SK-N-SH (cell line): ENCODE measurements at regions not wholly inside any gene's neighbourhood (a gene's known extent, or its start where the extent isn't known, plus 50 kb on each side); places are given as distances from the start of the nearest gene placed in this dataset.

Experiments
- CTCF ChIA-PET: fragments of 300-600, 350-600 bp; formaldehyde crosslinking; extraction: SDS; loops from one replicate; lab custom pipeline; 2021; lab: Yijun Ruan, JAX
- POLR2A ChIA-PET: fragments of 350-600 bp; sonication (Branson Sonifier 250); formaldehyde crosslinking; extraction: SDS; loops from one replicate; lab custom pipeline; 2020; ENCODE audit warnings: antibody characterized with exemption, inconsistent platforms; lab: Yijun Ruan, JAX
- DNase-seq: peaks from one replicate; pipeline ENCODE4 v3.0.0; 2012
- H2AFZ ChIP-seq: fragments of 200-600 bp; sonication (generic); 2 replicates; pipeline ENCODE4 v1.8.1; 2016; ENCODE audit warnings: antibody characterized with exemption, mild to moderate bottlenecking, low read depth
- H3F3A ChIP-seq: fragments of 200-600 bp; sonication (generic); replicated peaks from 2 replicates; pipeline ENCODE3; 2016; ENCODE audit warnings: antibody characterized with exemption, mild to moderate bottlenecking; ENCODE audit not compliant: insufficient read depth
- H3K27ac ChIP-seq, 2 experiments: fragments of 200-500 bp in 1 of 2; fragments of 200-600 bp in 1 of 2; sonication (Bioruptor generic) in 1 of 2; sonication (generic), shearing (Covaris generic) in 1 of 2; 2 replicates each; pipeline versions ENCODE4 v1.5.1 to v1.6.1; 2014 to 2016; ENCODE audit warnings: low read depth in 2 of 2, inconsistent platforms in 1 of 2, low read length in 1 of 2, mild to moderate bottlenecking in 1 of 2, mixed read lengths in 1 of 2
- H3K27me3 ChIP-seq: fragments of 200-600 bp; sonication (generic), shearing (Covaris generic); 2 replicates; pipeline ENCODE4 v1.6.1; 2016; ENCODE audit warnings: mixed run types; ENCODE audit not compliant: insufficient read depth
- H3K36me3 ChIP-seq, 2 experiments: fragments of 200-500 bp in 1 of 2; fragments of 200-600 bp in 1 of 2; sonication (Bioruptor generic) in 1 of 2; sonication (generic) in 1 of 2; replicated peaks in 1 of 2; 2 replicates each; pipeline versions ENCODE3 to v1.5.1; 2014 to 2016; ENCODE audit warnings: low read length in 1 of 2, mild to moderate bottlenecking in 1 of 2; ENCODE audit not compliant: insufficient read depth in 2 of 2, control insufficient read depth in 1 of 2
- H3K4me1 ChIP-seq, 2 experiments: fragments of 200-500 bp in 1 of 2; fragments of 200-600 bp in 1 of 2; sonication (Bioruptor generic) in 1 of 2; sonication (generic), shearing (Covaris generic) in 1 of 2; 2 replicates each; pipeline versions ENCODE4 v1.5.1 to v1.6.1; 2014 to 2016; ENCODE audit warnings: low read depth in 1 of 2, low read length in 1 of 2, mixed run types in 1 of 2; ENCODE audit not compliant: insufficient read depth in 2 of 2, control insufficient read depth in 1 of 2
- H3K4me2 ChIP-seq: fragments of 200-600 bp; sonication (generic), shearing (Covaris generic); 2 replicates; pipeline ENCODE4 v1.6.1; 2017; ENCODE audit warnings: mixed run types
- H3K4me3 ChIP-seq, 2 experiments: fragments of 200-500 bp in 1 of 2; fragments of 200-600 bp in 1 of 2; sonication (Bioruptor generic) in 1 of 2; sonication (generic), shearing (Covaris generic) in 1 of 2; 2 replicates each; pipeline versions ENCODE4 v1.5.1 to v1.8.1; 2014 to 2016; ENCODE audit warnings: low read depth in 2 of 2, inconsistent platforms in 1 of 2, low read length in 1 of 2, mild to moderate bottlenecking in 1 of 2, mixed read lengths in 1 of 2, moderate library complexity in 1 of 2
- H3K79me2 ChIP-seq: fragments of 200-600 bp; sonication (generic); 2 replicates; pipeline ENCODE4 v1.8.1; 2017; ENCODE audit warnings: mild to moderate bottlenecking; ENCODE audit not compliant: insufficient read depth
- H3K9ac ChIP-seq: fragments of 200-600 bp; sonication (generic); 2 replicates; pipeline ENCODE4 v1.6.1; 2017; ENCODE audit warnings: mixed run types
- H3K9me2 ChIP-seq: fragments of 200-600 bp; sonication (generic); 2 replicates; pipeline ENCODE4 v1.6.1; 2017; ENCODE audit warnings: mixed run types
- H3K9me3 ChIP-seq: fragments of 200-600 bp; sonication (generic); 2 replicates; pipeline ENCODE4 v1.6.1; 2017; ENCODE audit warnings: mixed run types, mild to moderate bottlenecking, moderate library complexity
- H4K20me1 ChIP-seq: fragments of 200-600 bp; sonication (generic); 2 replicates; pipeline ENCODE4 v1.6.1; 2017; ENCODE audit warnings: mild to moderate bottlenecking, mixed run types; ENCODE audit not compliant: insufficient read depth
- CHD2 ChIP-seq: fragments of 150-350 bp; IDR thresholded peaks from 2 replicates; pipeline ENCODE4 v1.6.1; 2018; ENCODE audit warnings: low read length; ENCODE audit not compliant: partially characterized antibody
- EZH2phosphoT487 ChIP-seq: fragments of 200-600 bp; sonication (generic); IDR thresholded peaks from 2 replicates; pipeline ENCODE4 v1.6.1; 2017; ENCODE audit warnings: low read depth, mixed run types, mild to moderate bottlenecking, antibody characterized with exemption, moderate library complexity, borderline replicate concordance
- FOSL2 ChIP-seq: IDR thresholded peaks from 2 replicates; pipeline ENCODE4 v1.4.0; 2012; ENCODE audit warnings: low read depth, mild to moderate bottlenecking, moderate library complexity, borderline replicate concordance
- GATA2 ChIP-seq: sonication (generic); formaldehyde crosslinking; IDR thresholded peaks from 2 replicates; pipeline ENCODE4 v1.5.0; 2020; ENCODE audit warnings: mild to moderate bottlenecking, missing genetic modification reagents
- JUND ChIP-seq: IDR thresholded peaks from 2 replicates; pipeline ENCODE4 v1.4.0; 2012
- NFIC ChIP-seq: IDR thresholded peaks from 2 replicates; pipeline ENCODE4 v1.4.0; 2012; ENCODE audit warnings: borderline replicate concordance
- RAD21 ChIP-seq: IDR thresholded peaks from 2 replicates; pipeline ENCODE4 v1.6.1; 2012; ENCODE audit warnings: mild to moderate bottlenecking, low read length
- RFX5 ChIP-seq: IDR thresholded peaks from 2 replicates; pipeline ENCODE4 v1.6.1; 2012; ENCODE audit warnings: mild to moderate bottlenecking, improper control_type of control experiment, low read length
- RXRA ChIP-seq: IDR thresholded peaks from 2 replicates; pipeline ENCODE4 v1.4.0; 2012; ENCODE audit warnings: low read depth, mild to moderate bottlenecking, borderline replicate concordance
- SIN3A ChIP-seq: IDR thresholded peaks from 2 replicates; pipeline ENCODE4 v1.6.1; 2012; ENCODE audit warnings: low read depth, mild to moderate bottlenecking, low read length, moderate library complexity, borderline replicate concordance
- SMC3 ChIP-seq: IDR thresholded peaks from 2 replicates; pipeline ENCODE4 v1.6.1; 2012; ENCODE audit warnings: low read depth, low read length, improper control_type of control experiment
- TAF1 ChIP-seq: IDR thresholded peaks from 2 replicates; pipeline ENCODE4 v1.6.1; 2012; ENCODE audit warnings: low read depth, mild to moderate bottlenecking, low read length, moderate library complexity, borderline replicate concordance
- TCF12 ChIP-seq: IDR thresholded peaks from 2 replicates; pipeline ENCODE4 v1.4.0; 2012
- TEAD4 ChIP-seq: IDR thresholded peaks from 2 replicates; pipeline ENCODE4 v1.4.0; 2012; ENCODE audit warnings: mild to moderate bottlenecking, borderline replicate concordance; ENCODE audit not compliant: insufficient read depth
- YY1 ChIP-seq: IDR thresholded peaks from 2 replicates; pipeline ENCODE4 v1.4.0; 2012; ENCODE audit warnings: low read depth, mild to moderate bottlenecking
- WGBS: methylation state at CpG from one replicate; pipeline ENCODE4 v1.1.6; 2017; ENCODE audit warnings: low lambda C conversion rate; 5-methylcytosine and 5-hydroxymethylcytosine counted together
- TF ChIP-seq, protein P1 (sequence below): IDR thresholded peaks from 2 replicates; pipeline ENCODE4 v1.4.0; 2012; ENCODE audit warnings: low read depth, borderline replicate concordance
- TF ChIP-seq, protein P2 (sequence below): IDR thresholded peaks from 2 replicates; pipeline ENCODE4; 2012
- TF ChIP-seq, protein P3 (sequence below): fragments of 150-350 bp; IDR thresholded peaks from 2 replicates; pipeline ENCODE4 v1.6.1; 2016; ENCODE audit warnings: mild to moderate bottlenecking, low read depth, low read length
- TF ChIP-seq, protein P4 (sequence below): IDR thresholded peaks from 2 replicates; pipeline ENCODE4 v1.4.0; 2012; ENCODE audit warnings: low read depth

DNA sequence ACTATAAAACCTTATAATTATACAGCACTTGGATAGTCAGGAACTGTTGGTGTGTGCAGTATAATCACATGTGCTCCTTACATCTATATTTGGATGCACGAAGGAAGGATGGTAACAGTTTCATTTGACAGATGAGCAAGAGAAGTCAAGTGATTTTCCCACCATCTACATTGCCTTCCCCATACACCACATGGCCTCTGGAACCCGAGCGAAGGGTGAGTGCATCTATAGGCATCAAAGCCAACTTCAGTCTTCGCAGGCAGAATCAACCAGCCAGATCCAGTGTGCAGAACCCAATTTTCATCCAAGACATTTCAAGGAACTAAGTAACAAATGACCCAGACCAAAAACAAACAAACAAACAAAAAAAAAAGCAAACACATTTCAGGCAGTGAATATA, 85.1 kb upstream of the BLID start:
- H4K20me1 ChIP-seq: no peaks in the 10 kb centered on the region
- TF ChIP-seq FOSL2: no peak
- no peak for TF ChIP-seq GATA2 (CRISPR knock-in tag)
- TF ChIP-seq TAF1: no peak
- no peak for TF ChIP-seq CHD2
- TF ChIP-seq RFX5: no peak
- TF ChIP-seq NFIC: no peak
- no peak for TF ChIP-seq YY1
- TF ChIP-seq RXRA: no peak
- no peak for TF ChIP-seq JUND
- TF ChIP-seq TEAD4: no peak
- no peak for TF ChIP-seq SIN3A
- TF ChIP-seq TCF12: no peak
- TF ChIP-seq, protein P1, sequence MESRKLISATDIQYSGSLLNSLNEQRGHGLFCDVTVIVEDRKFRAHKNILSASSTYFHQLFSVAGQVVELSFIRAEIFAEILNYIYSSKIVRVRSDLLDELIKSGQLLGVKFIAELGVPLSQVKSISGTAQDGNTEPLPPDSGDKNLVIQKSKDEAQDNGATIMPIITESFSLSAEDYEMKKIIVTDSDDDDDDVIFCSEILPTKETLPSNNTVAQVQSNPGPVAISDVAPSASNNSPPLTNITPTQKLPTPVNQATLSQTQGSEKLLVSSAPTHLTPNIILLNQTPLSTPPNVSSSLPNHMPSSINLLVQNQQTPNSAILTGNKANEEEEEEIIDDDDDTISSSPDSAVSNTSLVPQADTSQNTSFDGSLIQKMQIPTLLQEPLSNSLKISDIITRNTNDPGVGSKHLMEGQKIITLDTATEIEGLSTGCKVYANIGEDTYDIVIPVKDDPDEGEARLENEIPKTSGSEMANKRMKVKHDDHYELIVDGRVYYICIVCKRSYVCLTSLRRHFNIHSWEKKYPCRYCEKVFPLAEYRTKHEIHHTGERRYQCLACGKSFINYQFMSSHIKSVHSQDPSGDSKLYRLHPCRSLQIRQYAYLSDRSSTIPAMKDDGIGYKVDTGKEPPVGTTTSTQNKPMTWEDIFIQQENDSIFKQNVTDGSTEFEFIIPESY: no peak
- TF ChIP-seq, protein P2, sequence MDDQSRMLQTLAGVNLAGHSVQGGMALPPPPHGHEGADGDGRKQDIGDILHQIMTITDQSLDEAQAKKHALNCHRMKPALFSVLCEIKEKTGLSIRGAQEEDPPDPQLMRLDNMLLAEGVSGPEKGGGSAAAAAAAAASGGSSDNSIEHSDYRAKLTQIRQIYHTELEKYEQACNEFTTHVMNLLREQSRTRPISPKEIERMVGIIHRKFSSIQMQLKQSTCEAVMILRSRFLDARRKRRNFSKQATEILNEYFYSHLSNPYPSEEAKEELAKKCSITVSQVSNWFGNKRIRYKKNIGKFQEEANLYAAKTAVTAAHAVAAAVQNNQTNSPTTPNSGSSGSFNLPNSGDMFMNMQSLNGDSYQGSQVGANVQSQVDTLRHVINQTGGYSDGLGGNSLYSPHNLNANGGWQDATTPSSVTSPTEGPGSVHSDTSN: no peak
- TF ChIP-seq, protein P3, sequence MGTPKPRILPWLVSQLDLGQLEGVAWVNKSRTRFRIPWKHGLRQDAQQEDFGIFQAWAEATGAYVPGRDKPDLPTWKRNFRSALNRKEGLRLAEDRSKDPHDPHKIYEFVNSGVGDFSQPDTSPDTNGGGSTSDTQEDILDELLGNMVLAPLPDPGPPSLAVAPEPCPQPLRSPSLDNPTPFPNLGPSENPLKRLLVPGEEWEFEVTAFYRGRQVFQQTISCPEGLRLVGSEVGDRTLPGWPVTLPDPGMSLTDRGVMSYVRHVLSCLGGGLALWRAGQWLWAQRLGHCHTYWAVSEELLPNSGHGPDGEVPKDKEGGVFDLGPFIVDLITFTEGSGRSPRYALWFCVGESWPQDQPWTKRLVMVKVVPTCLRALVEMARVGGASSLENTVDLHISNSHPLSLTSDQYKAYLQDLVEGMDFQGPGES: no peak
- no peak for TF ChIP-seq EZH2phosphoT487
- TF ChIP-seq, protein P4, sequence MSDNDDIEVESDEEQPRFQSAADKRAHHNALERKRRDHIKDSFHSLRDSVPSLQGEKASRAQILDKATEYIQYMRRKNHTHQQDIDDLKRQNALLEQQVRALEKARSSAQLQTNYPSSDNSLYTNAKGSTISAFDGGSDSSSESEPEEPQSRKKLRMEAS: no peak; the same call in 1 of the 2 replicates
- no peak for TF ChIP-seq SMC3
- no peak for TF ChIP-seq RAD21
- POLR2A ChIA-PET: no interaction called here
- DNase-seq: no peak
- no peaks in the 10 kb centered on the region for H3K27me3 ChIP-seq
- H3K9me3 ChIP-seq: no peaks in the 10 kb centered on the region
- peak overlapping the region; percentile 84 for H3K4me2 ChIP-seq
- H3K79me2 ChIP-seq: peaks cover 60% of the 10 kb centered on the region
- peak overlapping the region; percentile 30 to 60; a peak in 3 of 4 replicates for H3K4me3 ChIP-seq
- peaks cover 13 to 35% of the 10 kb centered on the region in 2 experiments for H3K4me1 ChIP-seq
- no peak overlapping the region for H2AFZ ChIP-seq
- H3F3A ChIP-seq: peaks cover 38% of the 10 kb centered on the region
- no peaks in the 10 kb centered on the region for H3K36me3 ChIP-seq
- peak overlapping the region; percentile 25 to 99; a peak in 2 of 4 replicates for H3K27ac ChIP-seq
- H3K9me2 ChIP-seq: no peaks in the 10 kb centered on the region
- WGBS: 94% methylated on average over 4 of the region's 4 CpGs
- peak overlapping the region; percentile 48 for H3K9ac ChIP-seq
- CTCF ChIA-PET: interaction anchor here (0.6 to 4.5 kb wide), 6 partner anchors 25 to 546 kb away, joined by 3 to 35 read pairs (median 6); no protein-coding TSS in a partner anchor
